Stimulated activated CD4-positive, alpha-beta T cell treated with anti-CD3 and anti-CD28 coated beads, Interleukin-15, amount 100 ng/mL, for 48 hours (primary cell): ENCODE measurements at regions not wholly inside any gene's neighbourhood (a gene's known extent, or its start where the extent isn't known, plus 50 kb on each side); places are given as distances from the start of the nearest gene placed in this dataset.
"Not testable (repeated sequence)": the region's sequence is repeated elsewhere in the genome, so short reads cannot be mapped to it uniquely, and the experiment has no call there.

Experiments
- DNase-seq, 2 donors: peaks; one replicate each; pipeline ENCODE4 v3.0.0-alpha.2; 2020; ENCODE audit warnings: low read depth in 2 of 2

DNA sequence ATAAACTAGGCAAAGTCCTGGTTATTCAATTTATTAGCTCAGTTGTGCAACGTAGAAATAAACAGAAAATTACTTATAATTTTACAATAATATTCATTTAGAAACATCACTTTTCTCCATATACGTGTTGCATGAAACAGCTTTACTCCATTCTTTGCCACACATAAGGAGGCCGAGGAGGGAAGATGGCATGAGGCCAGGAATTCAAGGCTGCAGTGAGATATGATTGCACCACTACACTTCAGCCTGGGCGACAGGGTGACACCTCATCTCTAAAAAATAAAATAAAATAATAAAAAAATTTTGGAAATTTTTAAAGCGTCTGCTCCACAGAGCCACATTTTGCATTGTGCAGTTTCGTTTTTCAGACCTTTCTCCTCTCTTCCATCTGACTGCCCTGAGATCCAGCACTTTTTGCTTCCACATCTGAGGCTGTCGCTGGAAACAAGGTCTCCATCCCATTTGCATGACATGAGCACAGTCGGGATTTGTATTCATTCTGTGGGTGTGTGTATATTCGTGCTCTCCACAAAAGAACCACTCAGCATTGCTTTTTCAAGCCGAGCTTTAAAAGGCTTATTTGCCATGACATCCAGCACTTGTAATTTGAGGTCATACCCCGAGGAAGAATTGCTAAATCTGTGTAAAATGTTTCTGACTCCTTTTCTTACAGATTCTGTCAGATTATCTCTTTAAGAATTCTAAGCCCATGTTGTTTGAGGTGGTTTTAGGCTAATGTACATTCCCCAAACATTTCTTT is 98.6 kb upstream of the MSX2 start:
- no peak for DNase-seq

DNA sequence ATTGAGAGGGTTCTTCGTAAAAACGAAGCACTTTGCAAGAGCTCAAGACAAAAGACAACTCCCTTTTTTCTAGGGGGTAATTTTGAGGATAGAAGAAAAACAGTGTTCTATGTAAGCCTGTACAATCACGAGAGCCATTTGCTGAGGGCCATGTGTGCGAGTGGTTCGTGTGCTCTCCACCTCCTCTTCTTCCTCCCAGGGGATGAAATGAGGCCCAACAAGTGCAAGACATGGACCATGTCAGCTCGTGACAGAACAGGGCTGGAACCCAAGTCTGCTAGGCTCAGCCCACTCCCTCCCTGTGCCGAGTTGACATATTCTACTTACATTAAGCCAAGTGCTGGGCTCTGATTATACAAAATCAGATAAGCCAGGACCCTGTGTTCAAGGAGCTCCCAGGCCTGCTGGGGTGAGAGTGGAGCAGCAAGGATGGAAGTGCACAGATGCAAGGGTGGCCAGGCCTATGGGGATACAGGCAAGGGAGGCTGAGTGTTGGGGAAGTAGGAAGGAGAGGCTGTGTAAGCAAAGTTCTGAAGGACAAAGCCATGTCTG is 97.9 kb upstream of the MSX2 start:
- no peak for DNase-seq

DNA sequence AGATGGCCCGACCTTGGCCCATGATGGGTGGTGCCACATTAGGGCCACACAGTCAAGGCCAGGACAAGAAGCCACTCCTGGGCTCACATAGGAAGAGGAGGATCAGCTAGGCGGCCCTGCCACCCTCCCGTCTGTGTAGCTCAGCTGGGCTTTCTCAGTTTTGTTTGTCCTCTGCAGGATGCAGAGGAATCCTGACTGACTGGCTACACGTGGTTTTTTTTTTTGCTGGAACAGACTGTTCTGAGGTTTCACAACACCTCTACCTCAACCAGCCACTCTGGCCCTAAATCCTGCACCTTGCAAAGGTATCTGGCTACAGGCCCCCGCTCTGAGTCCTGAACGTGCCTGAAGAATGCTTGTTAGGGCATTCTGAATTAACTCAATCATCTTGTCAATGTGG is 88.3 kb upstream of the MSX2 start:
- DNase-seq, result no peak

DNA sequence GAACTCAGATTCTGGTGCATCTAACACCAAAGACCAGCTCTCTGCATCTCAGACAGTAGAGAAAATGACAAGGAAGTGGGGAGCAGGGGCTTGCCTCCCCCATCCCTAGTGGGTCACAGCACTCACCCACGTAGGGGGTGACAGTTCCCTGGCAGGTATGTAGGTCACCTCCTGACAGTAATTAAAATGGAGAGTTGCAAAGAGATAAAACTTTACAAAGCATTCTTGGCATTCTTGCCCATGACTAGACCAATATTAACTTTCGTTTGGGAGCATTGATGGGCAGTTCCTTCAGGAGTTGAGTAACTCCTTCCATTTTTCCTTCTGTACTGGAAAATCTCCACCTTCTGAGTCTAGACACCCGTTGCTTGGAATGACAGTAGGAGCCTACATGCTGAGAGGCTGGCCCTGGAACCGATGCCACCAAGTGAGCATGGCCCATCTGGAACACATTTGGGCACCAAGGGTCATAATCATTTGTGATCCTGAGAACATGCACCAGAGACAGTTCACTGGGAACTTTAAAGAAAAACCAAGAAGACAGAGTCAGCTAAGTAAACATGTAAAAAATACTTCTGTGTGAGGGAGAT is 81.5 kb upstream of the MSX2 start:
- no peak for DNase-seq

DNA sequence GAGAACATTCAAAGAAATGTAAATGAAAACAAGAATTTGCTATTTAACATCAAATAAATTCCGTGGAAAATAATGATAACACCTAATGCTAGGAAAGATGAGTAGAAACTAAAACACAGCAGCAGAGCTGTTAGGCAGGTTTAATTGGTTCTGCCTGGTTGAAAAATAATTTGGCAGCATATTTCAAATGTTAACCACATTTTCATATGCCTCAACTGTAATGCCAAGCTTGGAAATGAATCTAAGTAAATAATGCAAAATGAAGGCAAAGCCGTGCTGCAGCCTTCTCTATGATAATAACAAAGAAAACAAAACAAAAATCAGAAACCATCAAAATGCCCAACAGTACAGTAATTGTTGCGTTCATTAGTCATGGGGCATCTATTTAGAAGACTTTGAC is 79.9 kb upstream of the MSX2 start:
- DNase-seq, result no peak

DNA sequence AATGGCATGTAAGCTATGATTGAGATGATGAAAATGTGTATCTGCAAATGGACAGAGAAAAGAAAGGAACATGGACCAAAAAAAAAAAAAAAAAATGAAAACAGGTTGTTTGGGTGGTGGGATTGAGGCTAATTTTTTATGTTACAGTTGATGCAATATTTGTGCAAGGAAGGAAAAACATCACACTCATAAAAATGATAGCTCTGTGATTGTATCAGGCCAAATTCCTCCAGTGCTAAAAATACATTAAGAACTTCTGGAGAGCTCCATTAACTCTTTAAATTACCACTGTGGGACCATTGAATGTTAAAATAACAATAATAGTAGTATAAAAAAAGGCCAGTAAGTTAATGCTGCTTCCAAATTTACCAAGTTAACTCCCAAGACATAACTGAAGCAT is 79.5 kb upstream of the MSX2 start:
- DNase-seq, result no peak

DNA sequence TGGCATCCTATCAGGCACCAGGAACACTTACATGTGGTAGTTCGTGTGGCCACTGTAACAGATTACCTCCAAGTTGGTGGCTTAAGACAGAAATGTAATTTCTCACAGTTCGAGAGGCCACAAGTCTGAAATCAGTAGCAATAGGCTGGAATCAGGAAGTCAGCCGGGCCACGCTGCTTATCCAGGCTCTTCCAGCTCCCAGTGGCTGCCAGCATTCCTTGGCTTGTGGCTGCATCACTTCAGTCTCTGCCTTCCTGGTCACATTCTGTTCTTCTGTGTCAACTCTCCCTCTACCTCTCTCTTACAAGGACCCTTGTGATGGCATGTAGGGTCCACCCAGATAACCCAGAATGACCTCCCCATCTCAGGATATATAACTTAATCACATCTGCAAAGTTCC is 78.7 kb upstream of the MSX2 start:
- no peak for DNase-seq

DNA sequence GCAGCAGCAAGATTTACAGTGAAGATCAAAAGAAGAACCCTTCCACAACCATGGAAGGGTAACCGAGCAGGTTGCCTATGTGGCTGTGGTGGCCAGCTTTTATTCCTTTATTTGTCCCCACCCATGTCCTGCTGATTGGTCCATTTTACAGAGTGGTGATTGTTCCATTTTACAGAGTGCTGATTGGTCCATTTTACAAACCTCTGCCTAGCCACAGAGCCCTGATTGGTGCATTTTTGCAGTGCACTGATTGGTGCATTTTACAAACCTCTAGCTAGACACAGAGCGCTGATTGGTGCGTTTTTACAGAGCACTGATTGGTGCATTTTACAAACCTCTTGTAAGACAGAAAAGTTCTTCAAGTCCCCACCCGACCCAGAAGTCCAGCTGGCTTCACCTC is 75.8 kb upstream of the MSX2 start:
- not testable (repeated sequence) for DNase-seq

DNA sequence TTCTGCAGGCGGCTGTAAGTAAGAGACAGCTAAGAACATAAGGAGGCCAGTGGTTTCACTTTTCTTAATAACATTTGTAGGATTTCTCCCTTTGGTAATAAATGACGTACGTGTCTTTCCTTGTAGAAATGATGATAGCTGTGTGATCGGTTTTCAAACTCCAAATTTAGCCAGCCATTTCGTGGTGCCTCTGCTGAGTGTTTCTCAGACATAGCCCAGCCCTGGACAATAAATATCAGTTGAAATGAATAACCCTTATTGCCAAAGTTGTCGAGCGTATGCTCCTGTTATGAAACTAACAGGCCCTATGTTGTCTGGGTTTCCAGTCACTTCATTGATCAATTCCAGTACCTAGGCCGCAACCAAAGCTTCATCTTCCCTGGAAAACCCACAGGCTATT is 75.0 kb upstream of the MSX2 start:
- DNase-seq, result no peak

DNA sequence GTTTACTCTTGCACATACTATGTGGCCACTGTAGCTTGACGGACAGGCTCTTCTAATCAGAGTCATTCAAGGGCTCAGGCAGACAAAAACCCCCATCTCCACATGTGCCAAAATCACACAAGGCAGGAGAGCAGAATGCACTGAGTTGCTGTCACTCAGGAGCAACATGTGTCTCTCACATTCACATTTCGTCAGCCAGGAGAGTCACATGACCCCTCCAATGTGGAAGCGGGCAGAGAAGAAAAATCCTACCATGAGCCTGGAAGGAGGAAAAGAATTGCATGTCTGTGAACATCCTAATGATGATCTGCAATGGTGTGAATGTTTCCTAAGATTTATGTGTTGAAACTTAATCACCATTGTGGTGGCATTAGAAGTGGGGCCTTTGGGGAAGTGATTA is 69.9 kb upstream of the MSX2 start:
- DNase-seq, result no peak

DNA sequence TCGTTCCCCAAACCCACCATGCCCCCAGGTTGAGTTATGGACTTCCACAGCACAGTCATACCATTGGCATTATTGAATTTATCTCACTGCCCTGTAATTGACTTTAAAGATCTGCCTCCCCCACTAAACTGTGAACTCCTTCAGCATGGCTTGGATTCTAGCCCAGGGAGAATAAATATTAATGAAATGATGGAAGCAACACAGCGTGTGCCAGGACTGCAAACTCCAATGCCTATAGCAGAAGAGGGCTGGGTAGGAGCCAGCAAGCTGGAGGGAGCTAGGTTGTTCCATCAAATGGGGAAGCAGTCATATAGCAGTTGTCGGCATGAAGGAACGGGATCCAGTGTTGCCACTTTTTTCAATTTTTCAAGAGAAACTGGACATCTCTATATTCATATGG is 69.0 kb upstream of the MSX2 start:
- DNase-seq, result no peak

DNA sequence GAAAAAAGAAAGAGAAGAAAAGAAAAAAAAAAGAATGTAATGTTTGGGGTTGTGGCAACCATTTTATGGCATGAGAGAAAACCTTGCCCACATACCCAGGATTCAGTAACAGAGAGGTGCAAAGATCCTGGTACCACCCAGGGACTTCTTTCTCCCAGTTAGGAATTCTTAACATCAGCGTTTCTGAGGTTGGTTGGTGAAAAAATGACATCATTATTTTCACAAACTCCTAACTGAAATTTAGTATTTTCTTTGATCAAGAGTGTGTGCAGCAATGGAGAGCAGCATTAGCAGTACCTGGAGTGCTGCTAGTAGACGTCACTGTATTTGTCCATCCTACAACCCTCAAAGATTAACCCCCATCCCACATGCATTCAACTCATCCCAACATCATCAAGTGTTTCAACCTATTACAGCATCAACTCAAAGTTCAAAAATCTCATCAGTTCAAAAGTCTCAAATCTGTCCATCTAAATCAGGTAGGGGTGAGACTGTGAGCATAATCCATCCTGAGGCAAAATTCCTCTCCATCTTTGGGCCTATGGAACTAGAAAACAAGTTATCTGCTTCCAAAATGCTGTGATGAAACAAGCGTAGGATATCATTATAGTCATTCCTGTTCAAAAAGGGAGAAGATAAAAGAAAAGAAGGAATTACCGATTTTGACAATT is 60.1 kb upstream of the MSX2 start:
- DNase-seq, result no peak

DNA sequence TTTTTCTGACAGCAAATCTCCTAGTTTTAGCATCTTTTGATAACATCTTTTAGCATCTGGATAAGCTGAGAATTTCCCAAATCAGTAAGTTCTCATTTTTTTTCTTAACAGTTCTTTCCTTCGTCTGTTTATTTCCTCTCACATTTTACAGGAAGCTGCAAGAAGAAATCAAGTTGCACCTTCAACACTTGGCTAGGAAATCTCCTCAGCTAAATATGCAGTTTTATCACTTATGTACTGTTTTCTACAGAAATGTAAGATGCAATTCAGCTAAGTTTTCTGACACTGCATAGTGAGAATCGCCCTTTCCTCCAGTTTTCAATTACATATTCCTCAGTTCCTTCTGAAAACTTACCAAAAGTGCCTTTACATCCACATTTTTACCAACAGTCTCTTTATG is 59.0 kb upstream of the MSX2 start:
- no peak for DNase-seq

DNA sequence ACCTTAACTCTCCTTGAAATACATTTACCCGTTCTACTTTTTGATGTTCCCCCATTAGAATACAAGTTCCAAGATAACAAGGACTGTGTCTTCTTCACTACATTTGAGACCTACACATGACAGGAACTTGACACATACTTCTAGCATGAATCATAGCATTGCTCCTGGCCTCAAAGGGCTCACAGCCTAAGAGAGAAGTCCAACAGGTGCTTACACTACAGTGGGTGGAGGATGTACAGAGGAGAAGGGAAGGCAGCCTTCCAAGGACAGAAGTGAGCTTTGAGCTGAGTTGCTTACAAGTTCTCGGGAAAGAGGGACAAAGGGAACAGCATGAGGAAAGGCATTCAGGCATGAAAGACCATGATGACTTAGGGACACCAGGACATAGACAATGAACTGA is 56.9 kb upstream of the MSX2 start:
- no peak for DNase-seq

DNA sequence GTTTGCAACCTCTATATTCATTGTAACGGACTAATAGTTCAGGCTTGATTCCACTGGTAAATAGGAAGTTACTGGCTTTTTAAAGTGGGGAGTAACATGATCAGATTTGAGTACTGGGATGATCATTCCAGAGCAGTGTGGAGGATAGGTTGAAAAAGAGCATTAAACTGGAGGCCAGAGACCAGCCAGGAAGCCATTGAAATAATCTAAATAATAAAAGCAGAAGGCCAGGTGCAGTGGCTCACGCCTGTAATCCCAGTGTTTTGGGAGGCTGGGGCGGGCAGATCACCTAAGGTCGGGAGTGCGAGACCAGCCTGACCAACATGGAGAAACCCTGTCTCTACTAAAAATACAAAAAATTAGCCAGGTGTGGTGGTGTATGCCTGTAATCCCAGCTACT is 56.0 kb upstream of the MSX2 start:
- DNase-seq, result no peak
